Colonic mucosa (tissue), 4 donors: ENCODE measurements at regions not wholly inside any gene's neighbourhood (a gene's known extent, or its start where the extent isn't known, plus 50 kb on each side); places are given as distances from the start of the nearest gene placed in this dataset.

Experiments used
- DNase-seq: peaks from one replicate; pipeline ENCODE4 v3.0.0-alpha.2; 2020
- H3K27ac ChIP-seq: fragments of 200-600 bp; one replicate; pipeline ENCODE4 v1.8.0; 2021
- H3K27me3 ChIP-seq: fragments of 200-600 bp; one replicate; pipeline ENCODE4 v1.8.0; 2021
- H3K36me3 ChIP-seq: fragments of 200-600 bp; one replicate; pipeline ENCODE4 v1.8.0; 2021
- H3K4me1 ChIP-seq: fragments of 200-600 bp; one replicate; pipeline ENCODE4 v1.8.0; 2021; ENCODE audit warnings: mild to moderate bottlenecking
- H3K4me3 ChIP-seq: fragments of 200-600 bp; one replicate; pipeline ENCODE4 v1.8.0; 2021
- H3K9ac ChIP-seq, 2 donors: one replicate each; pipeline ENCODE4 v1.7.0; 2013; ENCODE audit warnings: control low read depth in 2 of 2, low read depth in 2 of 2, low read length in 2 of 2
- H3K9me3 ChIP-seq: fragments of 200-600 bp; one replicate; pipeline ENCODE4 v1.8.0; 2021
- CTCF ChIP-seq: fragments of 200-600 bp; IDR thresholded peaks from one replicate; pipeline ENCODE4 v1.8.0; 2022; ENCODE audit warnings: antibody characterized with exemption, mild to moderate bottlenecking
- intact Hi-C: fragments of 100-400 bp; cut with DNase I; formaldehyde crosslinking; loops from one replicate; pipeline ENCODE4 v1.14.1; 2022
- donor health status: healthy.
- donor health status: DM: no; HTN: no; CAD: no.
- donor health status: DM: no; HTN: no; CAD: no.

GRCh38 chr10:2834214-2834613 is 233.1 kb upstream of the PFKP start:
- Histone ChIP-seq H3K4me1 (no peaks in the 10 kb centered on the region), H3K27me3 (no peaks in the 10 kb centered on the region), H3K27ac (no peak overlapping the region), H3K9me3 (no peaks in the 10 kb centered on the region), H3K9ac (no peak overlapping the region), H3K4me3 (no peak overlapping the region), H3K36me3 (no peaks in the 10 kb centered on the region)
- intact Hi-C loops, result loop anchor here (10.0 kb wide), 1 partner anchor 141 kb away; no protein-coding TSS in a partner anchor
- no peak for DNase-seq
- no peak for TF ChIP-seq CTCF

- no peak overlapping the region for H3K27ac ChIP-seq
- no peaks in the 10 kb centered on the region for H3K27me3 ChIP-seq
- H3K4me3 ChIP-seq, result no peak overlapping the region
- no peaks in the 10 kb centered on the region for H3K9me3 ChIP-seq
- TF ChIP-seq CTCF, result no peak
- no peaks in the 10 kb centered on the region for H3K36me3 ChIP-seq
- no peak for DNase-seq
- H3K9ac ChIP-seq, result no peak overlapping the region
- intact Hi-C loops, result loop anchor here (10.0 kb wide), 1 partner anchor 143 kb away; no protein-coding TSS in a partner anchor
- H3K4me1 ChIP-seq, result no peaks in the 10 kb centered on the region
These were observed 235.8 kb upstream of the PFKP start for GRCh38 chr10:2831509-2831908.

- DNase-seq, result no peak
- intact Hi-C loops, result no loop called here
- H3K9ac ChIP-seq, result no peak overlapping the region
- no peak for TF ChIP-seq CTCF
- H3K27ac ChIP-seq, result no peak overlapping the region
- H3K4me1 ChIP-seq, result no peaks in the 10 kb centered on the region
- H3K4me3 ChIP-seq, result no peak overlapping the region
- no peaks in the 10 kb centered on the region for H3K9me3 ChIP-seq
- no peaks in the 10 kb centered on the region for H3K27me3 ChIP-seq
- H3K36me3 ChIP-seq, result no peaks in the 10 kb centered on the region
These were observed 238.6 kb upstream of the PFKP start for GRCh38 chr10:2828741-2829140.

GRCh38 chr10:2826675-2827074 is 240.7 kb upstream of the PFKP start:
- TF ChIP-seq CTCF, result no peak
- H3K9me3 ChIP-seq, result no peaks in the 10 kb centered on the region
- no peaks in the 10 kb centered on the region for H3K36me3 ChIP-seq
- H3K4me3 ChIP-seq, result no peak overlapping the region
- H3K9ac ChIP-seq, result no peak overlapping the region
- intact Hi-C loops, result no loop called here
- DNase-seq, result no peak
- no peaks in the 10 kb centered on the region for H3K27me3 ChIP-seq
- H3K4me1 ChIP-seq, result no peaks in the 10 kb centered on the region
- no peak overlapping the region for H3K27ac ChIP-seq

- Histone ChIP-seq H3K4me3 (no peak overlapping the region), H3K27ac (no peak overlapping the region), H3K9me3 (no peaks in the 10 kb centered on the region), H3K36me3 (no peaks in the 10 kb centered on the region), H3K4me1 (no peaks in the 10 kb centered on the region), H3K27me3 (no peaks in the 10 kb centered on the region), H3K9ac (no peak overlapping the region)
- no peak for TF ChIP-seq CTCF
- DNase-seq, result no peak
- intact Hi-C loops, result no loop called here
These were observed 241.5 kb upstream of the PFKP start for GRCh38 chr10:2825841-2826240.
